AG04449 (cell line): ENCODE measurements at regions not wholly inside any gene's neighbourhood (a gene's known extent, or its start where the extent isn't known, plus 50 kb on each side); places are given as distances from the start of the nearest gene placed in this dataset.

Experiments used
- CTCF ChIA-PET: fragments of 350-600 bp; formaldehyde crosslinking; extraction: SDS; loops from one replicate; lab custom pipeline; 2021; ENCODE audit warnings: antibody characterized with exemption; lab: Yijun Ruan, JAX
- POLR2A ChIA-PET: fragments of 400-600, 350-600 bp; formaldehyde crosslinking; extraction: SDS; loops from one replicate; lab custom pipeline; 2020; ENCODE audit warnings: antibody characterized with exemption, inconsistent platforms; lab: Yijun Ruan, JAX
- DNase-seq: peaks from one replicate; pipeline ENCODE4 v3.0.0-alpha.2; 2010; ENCODE audit warnings: low read depth, low spot score
- H3K4me3 ChIP-seq: 2 replicates; pipeline ENCODE4 v1.5.1; 2011; ENCODE audit warnings: low read depth, mild to moderate bottlenecking, control low read depth, low read length
- TF ChIP-seq, protein P1 (sequence below): IDR thresholded peaks from one replicate; pipeline ENCODE4 v1.5.1; 2011; ENCODE audit warnings: mild to moderate bottlenecking, moderate library complexity, low read length, control low read depth, inconsistent platforms; ENCODE audit not compliant: insufficient read depth; ENCODE audit errors: missing control alignments

DNA sequence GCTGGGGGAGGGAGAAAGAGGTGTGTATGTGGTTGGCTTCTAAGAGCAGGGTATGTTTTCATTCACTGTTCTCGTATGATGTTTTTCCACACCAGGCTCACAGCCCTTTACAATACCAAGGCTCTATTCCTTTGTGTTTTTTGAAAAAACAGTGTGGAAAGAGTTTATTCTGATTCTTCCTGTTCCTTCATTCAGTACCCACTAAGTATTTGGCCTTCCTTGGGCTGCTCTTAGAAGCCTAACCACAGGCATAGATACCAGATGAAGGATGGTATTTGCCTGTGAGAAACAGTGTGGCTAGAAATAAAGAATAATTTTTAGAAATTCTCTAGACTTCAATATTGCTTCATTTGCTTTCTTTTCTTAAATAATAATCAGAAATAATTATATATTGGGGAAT, 518.0 kb upstream of the DIPK2B start:
- POLR2A ChIA-PET, result no interaction called here
- CTCF ChIA-PET, result no interaction called here
- no peak for DNase-seq
- H3K4me3 ChIP-seq, result no peak overlapping the region
- TF ChIP-seq, protein P1, sequence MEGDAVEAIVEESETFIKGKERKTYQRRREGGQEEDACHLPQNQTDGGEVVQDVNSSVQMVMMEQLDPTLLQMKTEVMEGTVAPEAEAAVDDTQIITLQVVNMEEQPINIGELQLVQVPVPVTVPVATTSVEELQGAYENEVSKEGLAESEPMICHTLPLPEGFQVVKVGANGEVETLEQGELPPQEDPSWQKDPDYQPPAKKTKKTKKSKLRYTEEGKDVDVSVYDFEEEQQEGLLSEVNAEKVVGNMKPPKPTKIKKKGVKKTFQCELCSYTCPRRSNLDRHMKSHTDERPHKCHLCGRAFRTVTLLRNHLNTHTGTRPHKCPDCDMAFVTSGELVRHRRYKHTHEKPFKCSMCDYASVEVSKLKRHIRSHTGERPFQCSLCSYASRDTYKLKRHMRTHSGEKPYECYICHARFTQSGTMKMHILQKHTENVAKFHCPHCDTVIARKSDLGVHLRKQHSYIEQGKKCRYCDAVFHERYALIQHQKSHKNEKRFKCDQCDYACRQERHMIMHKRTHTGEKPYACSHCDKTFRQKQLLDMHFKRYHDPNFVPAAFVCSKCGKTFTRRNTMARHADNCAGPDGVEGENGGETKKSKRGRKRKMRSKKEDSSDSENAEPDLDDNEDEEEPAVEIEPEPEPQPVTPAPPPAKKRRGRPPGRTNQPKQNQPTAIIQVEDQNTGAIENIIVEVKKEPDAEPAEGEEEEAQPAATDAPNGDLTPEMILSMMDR, result no peak

DNA sequence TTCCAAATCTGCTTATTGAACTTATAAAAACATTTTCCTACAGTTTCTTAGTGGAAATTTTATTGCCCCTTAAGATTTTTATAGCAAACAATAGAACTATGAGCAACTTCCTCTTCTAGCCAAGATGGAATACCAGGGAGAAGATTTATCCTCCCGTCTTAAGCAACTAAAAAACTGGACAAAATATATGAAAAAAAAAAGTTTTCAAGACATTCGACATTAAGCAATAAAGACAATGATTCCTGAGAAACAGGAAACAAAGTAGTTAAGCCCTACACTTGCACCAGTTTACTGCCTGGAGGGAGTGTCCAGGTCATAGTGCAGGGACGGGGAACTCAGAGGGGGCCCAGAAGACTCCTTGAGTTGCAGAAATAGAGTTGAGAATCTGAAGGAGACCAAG, 516.1 kb upstream of the DIPK2B start:
- CTCF ChIA-PET, result no interaction called here
- no peak overlapping the region for H3K4me3 ChIP-seq
- TF ChIP-seq, protein P1, result no peak
- POLR2A ChIA-PET, result no interaction called here
- DNase-seq, result no peak

DNA sequence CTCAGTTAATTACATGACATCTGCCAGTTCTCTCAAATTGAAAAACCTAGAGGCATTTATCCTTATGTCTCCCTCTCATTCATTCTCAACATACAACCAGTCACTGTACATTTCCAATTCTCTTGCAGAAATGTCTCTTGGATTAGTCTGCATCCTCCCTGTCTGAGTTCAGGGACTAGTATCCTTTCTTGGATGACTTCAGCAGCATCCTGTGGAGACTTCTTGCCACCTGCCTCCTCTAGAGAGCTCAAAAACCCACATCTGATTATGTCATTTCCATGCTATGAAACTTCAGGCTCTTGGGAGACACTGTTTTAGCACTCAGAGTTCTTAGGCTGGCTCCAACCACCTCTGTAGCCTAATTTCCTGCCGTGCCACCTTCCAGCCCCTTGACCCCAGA, 515.1 kb upstream of the DIPK2B start:
- ChIA-PET CTCF (no interaction called here), POLR2A (interaction anchor here (0.6 to 1.8 kb wide), 5 partner anchors 20 to 1867 kb away, joined by 3 to 7 read pairs (median 3); no protein-coding TSS in a partner anchor)
- TF ChIP-seq, protein P1, result no peak
- H3K4me3 ChIP-seq, result no peak overlapping the region
- DNase-seq, result no peak

GRCh38 chrX:45714866-45715265, 514.2 kb upstream of the DIPK2B start:
- TF ChIP-seq, protein P1, result no peak
- ChIA-PET CTCF (no interaction called here), POLR2A (interaction anchor here (0.7 to 1.8 kb wide), 5 partner anchors 21 to 94 kb away, joined by 3 to 7 read pairs (median 3); no protein-coding TSS in a partner anchor)
- H3K4me3 ChIP-seq, result no peak overlapping the region
- no peak for DNase-seq

- TF ChIP-seq, protein P1, result no peak
- CTCF ChIA-PET, result no interaction called here
- POLR2A ChIA-PET, result interaction anchor here (0.7 to 1.8 kb wide), 7 partner anchors 30 to 233 kb away, joined by 3 to 6 read pairs (median 4); no protein-coding TSS in a partner anchor
- no peak overlapping the region for H3K4me3 ChIP-seq
- DNase-seq, result no peak
Measured at GRCh38 chrX:45712067-45712466, 511.4 kb upstream of the DIPK2B start.

GRCh38 chrX:45711231-45711630, 510.6 kb upstream of the DIPK2B start:
- TF ChIP-seq, protein P1, result no peak
- POLR2A ChIA-PET, result interaction anchor here (0.5 to 2.5 kb wide), 17 partner anchors 14 to 388 kb away, joined by 3 to 27 read pairs (median 5); no protein-coding TSS in a partner anchor
- CTCF ChIA-PET, result no interaction called here
- DNase-seq, result no peak
- H3K4me3 ChIP-seq, result no peak overlapping the region
